AG10803 (cell line): ENCODE measurements at regions not wholly inside any gene's neighbourhood (a gene's known extent, or its start where the extent isn't known, plus 50 kb on each side); places are given as distances from the start of the nearest gene placed in this dataset.

ENCODE experiments used
- DNase-seq: peaks from one replicate; pipeline ENCODE4 v3.0.0; 2010; ENCODE audit warnings: low read depth
- H3K4me3 ChIP-seq: 2 replicates; pipeline ENCODE4 v1.5.1; 2011; ENCODE audit warnings: mild to moderate bottlenecking, low read length, control low read depth
- CTCF ChIP-seq: conservative IDR thresholded peaks from 2 replicates; pipeline ENCODE4 v1.5.1; 2011; ENCODE audit warnings: mild to moderate bottlenecking, low read length, control low read depth, inconsistent platforms

DNA sequence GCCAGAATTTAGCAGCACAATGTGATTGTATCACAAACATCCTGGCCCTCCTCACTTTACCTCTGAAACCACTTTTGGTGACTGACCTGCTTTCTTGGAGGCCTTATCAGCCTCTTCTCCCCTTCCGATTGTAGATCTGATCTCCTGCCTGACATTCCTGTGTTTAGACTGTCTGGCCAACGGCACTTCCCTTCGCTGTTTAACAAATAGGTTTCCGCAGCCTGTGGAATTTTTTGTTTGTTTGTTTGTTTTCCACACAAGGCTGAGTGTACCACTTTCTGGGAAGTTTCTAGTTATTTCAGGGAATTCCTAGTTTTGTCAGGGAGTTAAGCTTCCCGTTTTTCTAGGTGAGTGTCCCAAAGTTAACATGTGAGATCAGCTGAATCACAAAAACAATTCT is 65.9 kb upstream of the CDKN3 start:
- no peak for TF ChIP-seq CTCF
- no peak overlapping the region for H3K4me3 ChIP-seq
- DNase-seq, result no peak

DNA sequence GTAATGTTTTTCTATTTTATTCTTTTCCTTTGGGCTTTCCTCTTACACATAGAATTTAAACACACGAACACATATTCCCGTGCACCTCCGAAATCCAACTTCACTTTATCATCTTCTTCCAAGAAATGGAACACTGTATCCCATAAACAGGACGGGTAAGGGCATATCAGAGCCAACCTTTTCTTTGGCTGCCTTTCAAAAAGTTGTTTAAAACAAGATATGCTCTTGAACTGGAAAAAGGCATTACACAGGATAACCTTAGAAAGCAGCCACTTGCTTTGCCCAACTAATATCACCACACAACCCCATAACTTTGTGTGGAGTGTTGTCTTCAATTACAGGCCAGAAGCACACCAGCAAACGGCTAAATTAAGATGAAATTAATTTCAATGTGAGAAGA is 65.3 kb upstream of the CDKN3 start:
- no peak overlapping the region for H3K4me3 ChIP-seq
- TF ChIP-seq CTCF, result no peak
- no peak for DNase-seq

DNA sequence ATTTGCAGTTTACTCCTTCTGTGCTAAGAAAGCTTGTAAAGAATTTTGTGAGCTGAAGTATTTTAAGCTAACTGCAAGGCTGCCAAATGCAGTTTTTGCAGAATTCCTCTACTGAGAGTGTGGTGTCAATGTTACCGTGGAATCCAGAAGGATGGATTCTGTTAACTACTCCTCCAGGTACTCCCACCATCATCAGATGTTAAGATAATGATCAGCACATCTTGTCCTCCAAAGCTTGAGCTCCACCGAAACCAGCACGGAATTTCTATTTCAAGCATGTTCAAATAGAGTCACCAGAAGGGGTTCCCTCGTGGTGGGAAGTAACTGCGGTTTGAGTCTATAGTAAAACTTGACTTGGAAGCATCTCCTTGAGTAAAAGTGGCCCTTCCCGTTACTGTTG is 64.3 kb upstream of the CDKN3 start:
- TF ChIP-seq CTCF, result no peak
- DNase-seq, result no peak
- no peak overlapping the region for H3K4me3 ChIP-seq

GRCh38 chr14:54333511-54333910 is 63.3 kb upstream of the CDKN3 start:
- no peak for TF ChIP-seq CTCF
- H3K4me3 ChIP-seq, result no peak overlapping the region
- DNase-seq, result no peak

GRCh38 chr14:54335569-54336155 is 61.1 kb upstream of the CDKN3 start:
- no peak for DNase-seq
- no peak for TF ChIP-seq CTCF
- H3K4me3 ChIP-seq, result no peak overlapping the region

DNA sequence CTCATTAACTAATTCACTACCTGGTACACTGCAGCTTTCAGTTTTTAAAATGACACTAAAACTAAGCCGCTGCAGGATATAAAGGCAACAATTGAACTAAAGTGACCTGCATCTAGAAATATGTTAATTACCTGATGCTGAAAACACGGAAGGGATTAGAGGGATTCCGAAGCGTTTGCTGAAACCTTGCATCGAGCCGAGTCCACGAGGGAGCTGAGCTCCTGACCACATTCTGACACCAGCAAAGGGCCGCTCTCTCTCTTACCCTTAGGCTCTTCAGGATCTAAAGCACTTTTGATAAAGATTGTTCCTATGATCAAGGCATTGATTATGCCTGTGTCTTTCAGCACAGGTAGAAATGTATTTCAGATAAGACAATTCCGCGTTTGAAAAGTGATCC is 59.5 kb upstream of the CDKN3 start:
- TF ChIP-seq CTCF, result no peak
- H3K4me3 ChIP-seq, result no peak overlapping the region
- no peak for DNase-seq

GRCh38 chr14:54338696-54339317 is 58.0 kb upstream of the CDKN3 start:
- peak; percentile 58 for DNase-seq
- TF ChIP-seq CTCF, result peak; percentile 76
- no peak overlapping the region for H3K4me3 ChIP-seq
